HepG2 (cell line): ENCODE measurements at regions not wholly inside any gene's neighbourhood (a gene's known extent, or its start where the extent isn't known, plus 50 kb on each side); places are given as distances from the start of the nearest gene placed in this dataset.

ENCODE experiments used
- ATAC-seq: fragments of 200-7000 bp; cut with Tn5 transposase; 3 replicates; pipeline ENCODE4 v1.9.1; 2020; ENCODE audit warnings: mild to moderate bottlenecking, moderate library complexity
- BruUV-seq: library from RNA; stranded (reverse); fragments of 400-500 nt; replicated peaks from 2 replicates; lab custom pipeline; 2021; lab: Mats Ljungman, UMichigan
- CTCF ChIA-PET: fragments of 300-600 bp; formaldehyde crosslinking; extraction: SDS; loops from one replicate; lab custom pipeline; 2021; ENCODE audit warnings: low total read pairs, inconsistent platforms, low intra/inter-chr PET ratio; lab: Yijun Ruan, JAX
- POLR2A ChIA-PET: fragments of 350-600 bp; sonication (Branson Sonifier 250); formaldehyde crosslinking; loops from one replicate; lab custom pipeline; 2020; ENCODE audit warnings: antibody characterized with exemption, inconsistent platforms; lab: Yijun Ruan, JAX
- DNase-seq: peaks from one replicate; pipeline ENCODE4 v3.0.0-alpha.2; 2015; ENCODE audit warnings: low spot score
- FAIRE-seq: peaks from 3 replicates; lab custom pipeline; 2011; peaks lifted over from hg19 to GRCh38; lab: Jason Lieb, UNC
- H2AFZ ChIP-seq: one replicate; pipeline ENCODE4 v1.6.1; 2011; ENCODE audit warnings: low read length, inconsistent platforms
- H3K27ac ChIP-seq: fragments of 300-600 bp; 3 replicates; pipeline ENCODE4 v1.8.0; 2011; ENCODE audit warnings: mixed run types, mild to moderate bottlenecking, mixed read lengths, low read length, inconsistent platforms; ENCODE audit not compliant: insufficient read depth; ENCODE audit errors: extremely low read length
- H3K27me3 ChIP-seq, 2 experiments: fragments of 200-600 bp in 1 of 2; 2 replicates in 1 of 2; 3 replicates in 1 of 2; pipeline versions ENCODE4 v1.6.0 to v1.8.0; 2011; ENCODE audit warnings: low read length in 2 of 2, mild to moderate bottlenecking in 2 of 2, moderate library complexity in 2 of 2, inconsistent platforms in 1 of 2; ENCODE audit not compliant: insufficient read depth in 2 of 2, control insufficient read depth in 1 of 2
- H3K36me3 ChIP-seq, 2 experiments: fragments of 200-600 bp in 1 of 2; replicated peaks in 1 of 2; 2 replicates in 1 of 2; 3 replicates in 1 of 2; pipeline versions ENCODE4 v1.5.1 to v1.8.0; 2011; ENCODE audit warnings: low read length in 2 of 2, inconsistent platforms in 1 of 2; ENCODE audit not compliant: insufficient read depth in 2 of 2, control insufficient read depth in 1 of 2
- H3K4me1 ChIP-seq: 2 replicates; pipeline ENCODE4 v1.5.1; 2012; ENCODE audit warnings: low read length, inconsistent platforms; ENCODE audit not compliant: insufficient read depth
- H3K4me2 ChIP-seq: 2 replicates; pipeline ENCODE4 v1.6.0; 2011; ENCODE audit warnings: low read depth, low read length, inconsistent platforms
- H3K4me3 ChIP-seq, 3 experiments: fragments of 200-600 bp in 1 of 3; sonication (generic), shearing (Covaris generic) in 1 of 3; replicated peaks in 1 of 3; 2 replicates each; pipeline ENCODE4 v1.5.1; 2011 to 2016; ENCODE audit warnings: low read length in 3 of 3, inconsistent platforms in 2 of 3, low read depth in 2 of 3, mild to moderate bottlenecking in 2 of 3, control low read depth in 1 of 3, mixed read lengths in 1 of 3; ENCODE audit not compliant: insufficient read depth in 1 of 3
- H3K79me2 ChIP-seq: one replicate; pipeline ENCODE4 v1.6.1; 2011; ENCODE audit warnings: low read length, inconsistent platforms; ENCODE audit not compliant: insufficient read depth
- H3K9ac ChIP-seq: 2 replicates; pipeline ENCODE4 v1.6.0; 2011; ENCODE audit warnings: mild to moderate bottlenecking, low read depth, low read length, inconsistent platforms; ENCODE audit not compliant: insufficient read depth
- H3K9me3 ChIP-seq: 2 replicates; pipeline ENCODE4 v1.5.1; 2012; ENCODE audit warnings: mild to moderate bottlenecking, low read length
- H4K20me1 ChIP-seq: 2 replicates; pipeline ENCODE4 v1.6.0; 2011; ENCODE audit warnings: inconsistent platforms, mild to moderate bottlenecking, low read length, moderate library complexity; ENCODE audit not compliant: insufficient read depth
- KIAA2018 ChIP-seq: sonication (generic); formaldehyde crosslinking; IDR thresholded peaks from 2 replicates; pipeline ENCODE4 v1.5.0; 2020; ENCODE audit warnings: mild to moderate bottlenecking, missing genetic modification reagents, borderline replicate concordance
- MTA3 ChIP-seq: sonication (generic); formaldehyde crosslinking; IDR thresholded peaks from 2 replicates; pipeline ENCODE4 v1.4.0; 2020; ENCODE audit warnings: missing genetic modification reagents
- POGK ChIP-seq: sonication (generic); formaldehyde crosslinking; conservative IDR thresholded peaks from 2 replicates; pipeline ENCODE4 v1.8.0; 2022; ENCODE audit warnings: mild to moderate bottlenecking, moderate library complexity, missing genetic modification reagents
- PRPF4 ChIP-seq: fragments of 200-400 bp; formaldehyde crosslinking; IDR thresholded peaks from 2 replicates; pipeline ENCODE4 v1.6.1; 2016; ENCODE audit warnings: low read length, low read depth; ENCODE audit not compliant: poor library complexity, severe bottlenecking
- RNF2 ChIP-seq: fragments of 450-650 bp; conservative IDR thresholded peaks from 2 replicates; pipeline ENCODE4 v1.6.1; 2016; ENCODE audit warnings: low read depth
- SATB2 ChIP-seq: sonication (generic); formaldehyde crosslinking; IDR thresholded peaks from 2 replicates; pipeline ENCODE4 v1.5.0; 2020; ENCODE audit warnings: missing genetic modification reagents
- TEAD2 ChIP-seq: sonication (generic); formaldehyde crosslinking; IDR thresholded peaks from 2 replicates; pipeline ENCODE4 v1.9.0; 2021; ENCODE audit warnings: missing genetic modification reagents
- TOPORS ChIP-seq: sonication (generic); formaldehyde crosslinking; IDR thresholded peaks from 2 replicates; pipeline ENCODE4 v1.8.0; 2023; ENCODE audit warnings: mild to moderate bottlenecking, missing genetic modification reagents
- ZNF30 ChIP-seq: sonication (generic); formaldehyde crosslinking; IDR thresholded peaks from 2 replicates; pipeline ENCODE4 v1.5.0; 2020; ENCODE audit warnings: mild to moderate bottlenecking, missing genetic modification reagents
- ZNF33B ChIP-seq: sonication (generic); formaldehyde crosslinking; IDR thresholded peaks from 2 replicates; pipeline ENCODE4 v1.5.1; 2020; ENCODE audit warnings: mild to moderate bottlenecking, missing genetic modification reagents
- ZNF451 ChIP-seq: sonication (generic); formaldehyde crosslinking; IDR thresholded peaks from 2 replicates; pipeline ENCODE4 v1.5.0; 2020; ENCODE audit warnings: mild to moderate bottlenecking, missing genetic modification reagents
- ZNF703 ChIP-seq: sonication (generic); formaldehyde crosslinking; IDR thresholded peaks from 2 replicates; pipeline ENCODE4 v1.5.1; 2020; ENCODE audit warnings: missing genetic modification reagents, mild to moderate bottlenecking, moderate library complexity, borderline replicate concordance
- WGBS: methylation state at CpG from one replicate; pipeline ENCODE4 v1.1.6; 2017; ENCODE audit warnings: low lambda C conversion rate; 5-methylcytosine and 5-hydroxymethylcytosine counted together
- in situ Hi-C: cut with HindIII; loops from 2 replicates; pipeline ENCODE4 v1.10.0; 2017; ENCODE audit warnings: low pct_unique_long_range_greater_than_20kb; ENCODE audit not compliant: extremely low pct_ligation_motif_present
- intact Hi-C: fragments of 100-400 bp; cut with micrococcal nuclease; formaldehyde crosslinking; loops from one replicate; pipeline ENCODE4 v1.10.0; 2022; ENCODE audit not compliant: unreplicated experiment

GRCh38 chr15:70356919-70357318 is 259.2 kb upstream of the TLE3 start (continued):
- TF ChIP-seq MTA3 (CRISPR knock-in tag) (no peak), PRPF4 (no peak), KIAA2018 (CRISPR knock-in tag) (no peak)

- Histone ChIP-seq H3K27me3 (peaks cover 1 to 8% of the 10 kb centered on the region in 2 experiments; a peak in 4 of 5 replicates), H3K79me2 (no peaks in the 10 kb centered on the region), H3K9ac (no peak overlapping the region), H3K4me3 (no peak overlapping the region), H3K4me1 (no peaks in the 10 kb centered on the region), H2AFZ (no peak overlapping the region), H4K20me1 (no peaks in the 10 kb centered on the region), H3K36me3 (no peaks in the 10 kb centered on the region), H3K9me3 (no peaks in the 10 kb centered on the region), H3K27ac (no peak overlapping the region), H3K4me2 (no peak overlapping the region)
- ChIA-PET POLR2A (no interaction called here), CTCF (no interaction called here)
- BruUV-seq: no TSS peak
- intact Hi-C loops (no loop called here), in situ Hi-C loops (loop anchor here (10.0 kb wide), 1 partner anchor 881 kb away; no protein-coding TSS in a partner anchor)
- ATAC-seq (no peak), FAIRE-seq (no peak), DNase-seq (no peak)
- 45% methylated on average over 5 of the region's 9 CpGs for WGBS
- TF ChIP-seq RNF2 (no peak), TEAD2 (no peak), ZNF33B (CRISPR knock-in tag) (no peak), ZNF30 (CRISPR knock-in tag) (no peak), ZNF451 (no peak), ZNF703 (CRISPR knock-in tag) (no peak), TOPORS (CRISPR knock-in tag) (no peak), SATB2 (CRISPR knock-in tag) (no peak), POGK (CRISPR knock-in tag) (no peak)
These were observed 258.5 kb upstream of the TLE3 start for GRCh38 chr15:70356062-70356860.
